ENCODE measurements at regions not wholly inside any gene's neighbourhood (a gene's known extent, or its start where the extent isn't known, plus 50 kb on each side); places are given as distances from the start of the nearest gene placed in this dataset.

- TF ChIP-seq, protein P1, sequence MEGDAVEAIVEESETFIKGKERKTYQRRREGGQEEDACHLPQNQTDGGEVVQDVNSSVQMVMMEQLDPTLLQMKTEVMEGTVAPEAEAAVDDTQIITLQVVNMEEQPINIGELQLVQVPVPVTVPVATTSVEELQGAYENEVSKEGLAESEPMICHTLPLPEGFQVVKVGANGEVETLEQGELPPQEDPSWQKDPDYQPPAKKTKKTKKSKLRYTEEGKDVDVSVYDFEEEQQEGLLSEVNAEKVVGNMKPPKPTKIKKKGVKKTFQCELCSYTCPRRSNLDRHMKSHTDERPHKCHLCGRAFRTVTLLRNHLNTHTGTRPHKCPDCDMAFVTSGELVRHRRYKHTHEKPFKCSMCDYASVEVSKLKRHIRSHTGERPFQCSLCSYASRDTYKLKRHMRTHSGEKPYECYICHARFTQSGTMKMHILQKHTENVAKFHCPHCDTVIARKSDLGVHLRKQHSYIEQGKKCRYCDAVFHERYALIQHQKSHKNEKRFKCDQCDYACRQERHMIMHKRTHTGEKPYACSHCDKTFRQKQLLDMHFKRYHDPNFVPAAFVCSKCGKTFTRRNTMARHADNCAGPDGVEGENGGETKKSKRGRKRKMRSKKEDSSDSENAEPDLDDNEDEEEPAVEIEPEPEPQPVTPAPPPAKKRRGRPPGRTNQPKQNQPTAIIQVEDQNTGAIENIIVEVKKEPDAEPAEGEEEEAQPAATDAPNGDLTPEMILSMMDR (IDR thresholded peaks at IDR 0.05) = no peak
- no peak for TF ChIP-seq ZFX (IDR thresholded peaks at IDR 0.05; ENCODE audit: borderline replicate concordance)
Measured at GRCh38 chr5:159774476-159775031, 141.7 kb upstream of the ADRA1B start.
